ENCODE measurements at regions not wholly inside any gene's neighbourhood (a gene's known extent, or its start where the extent isn't known, plus 50 kb on each side); places are given as distances from the start of the nearest gene placed in this dataset.
"Not testable (repeated sequence)": the region's sequence is repeated elsewhere in the genome, so short reads cannot be mapped to it uniquely, and the experiment has no call there.

DNA sequence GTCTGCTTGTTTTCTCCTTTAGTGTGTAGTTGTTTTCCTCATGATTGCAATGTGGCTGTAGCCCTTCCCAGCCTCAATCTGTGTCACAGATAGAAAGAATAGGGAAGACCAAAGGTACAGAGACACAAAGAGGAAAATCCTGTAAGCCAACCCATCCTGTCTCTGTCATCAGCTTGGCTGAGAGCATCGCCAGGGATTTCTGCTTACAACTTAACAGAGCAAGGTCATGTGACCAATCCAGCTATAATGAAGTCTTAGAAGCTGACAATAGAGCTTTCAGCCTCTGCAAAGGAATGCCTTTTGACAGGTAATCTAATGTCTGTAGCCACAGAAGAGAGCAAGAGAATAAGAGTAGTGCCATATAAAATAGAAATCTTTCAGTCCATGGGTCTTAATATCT, 1598.0 kb upstream of the AGA start:
- DNase-seq: no peak

DNA sequence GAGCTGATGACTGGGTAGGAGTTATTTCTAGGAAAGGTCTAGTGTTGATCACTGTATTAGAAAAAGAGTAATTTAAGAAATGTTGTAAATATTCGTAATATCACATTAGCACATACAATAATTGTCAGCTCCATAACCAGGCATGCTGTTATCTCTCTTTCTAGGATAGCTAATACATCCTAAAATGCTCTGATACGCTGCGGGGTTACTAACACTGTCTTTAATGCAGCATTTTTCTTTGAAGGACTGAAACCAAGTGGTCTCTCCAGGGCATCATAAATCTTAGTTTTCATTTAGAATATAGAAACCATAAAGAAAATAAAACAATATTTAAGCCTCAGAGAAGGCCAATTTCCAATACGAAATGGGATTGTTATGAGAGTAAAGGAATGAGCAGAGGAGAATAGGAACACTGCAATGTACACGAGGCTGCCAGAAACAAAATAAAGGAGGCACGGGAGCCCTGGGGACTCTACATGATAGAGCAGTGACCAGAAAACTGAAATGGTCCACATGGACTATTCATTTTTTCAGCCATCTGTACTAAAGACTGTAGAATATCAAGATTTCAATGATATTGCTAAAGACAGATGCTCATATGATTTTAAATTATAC, 1606.7 kb upstream of the AGA start:
- no peak for DNase-seq

DNA sequence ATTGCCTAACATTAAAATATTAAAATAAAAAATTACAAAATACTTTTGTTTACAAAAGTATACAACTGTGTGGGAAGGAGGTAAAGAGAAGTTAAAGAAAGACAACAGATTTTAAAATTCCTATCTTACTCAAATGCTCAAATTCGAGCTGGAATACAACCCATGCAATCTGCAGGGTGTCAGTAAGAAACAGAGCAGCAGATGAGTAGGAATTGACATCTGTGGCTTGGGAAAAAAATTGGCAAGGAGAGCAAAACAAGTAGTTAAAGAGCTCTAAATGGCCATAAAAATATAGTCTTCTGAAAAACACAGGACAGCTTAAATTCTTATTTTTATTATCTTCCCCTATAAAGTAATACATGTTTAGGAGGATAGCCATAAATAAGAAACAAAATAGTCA, 1609.0 kb upstream of the AGA start:
- DNase-seq: no peak

DNA sequence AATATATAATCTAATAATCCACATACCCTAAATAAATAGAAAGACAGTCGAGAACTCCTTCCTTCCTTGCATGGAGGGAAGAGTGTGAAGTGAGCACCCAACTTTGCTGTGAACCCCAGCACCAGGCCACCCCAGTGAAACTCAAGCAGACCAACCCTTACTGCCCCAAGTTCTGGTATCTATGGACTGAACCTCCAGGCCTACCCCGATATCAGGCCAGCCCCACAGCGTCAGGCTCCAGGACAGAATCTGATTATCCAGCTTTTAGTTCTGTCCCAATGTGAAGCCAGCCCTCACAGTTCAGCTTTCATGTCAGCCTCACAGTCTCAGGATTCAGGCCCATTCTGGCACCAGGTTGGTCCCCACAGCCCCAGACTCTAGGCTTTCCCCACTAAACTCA, 1617.2 kb upstream of the AGA start:
- no peak for DNase-seq

DNA sequence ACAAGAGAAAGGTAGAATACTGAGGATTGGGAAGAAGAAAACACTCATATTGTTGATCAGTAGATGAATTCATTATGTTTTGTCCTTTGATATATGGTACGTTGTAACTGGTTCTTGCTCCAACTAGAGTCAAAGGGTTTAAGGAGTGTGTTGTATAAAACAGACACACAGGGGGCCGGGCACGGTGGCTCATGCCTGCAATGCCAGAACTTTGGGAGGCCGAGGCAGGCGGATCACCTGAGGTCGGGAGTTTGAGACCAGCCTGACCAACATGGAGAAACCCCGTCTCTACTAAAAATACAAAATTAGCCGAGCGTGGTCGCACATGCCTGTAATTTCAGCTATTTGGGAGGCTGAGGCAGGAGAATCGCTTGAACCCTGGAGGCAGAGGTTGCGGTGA, 1624.0 kb upstream of the AGA start:
- DNase-seq: not testable (repeated sequence)

DNA sequence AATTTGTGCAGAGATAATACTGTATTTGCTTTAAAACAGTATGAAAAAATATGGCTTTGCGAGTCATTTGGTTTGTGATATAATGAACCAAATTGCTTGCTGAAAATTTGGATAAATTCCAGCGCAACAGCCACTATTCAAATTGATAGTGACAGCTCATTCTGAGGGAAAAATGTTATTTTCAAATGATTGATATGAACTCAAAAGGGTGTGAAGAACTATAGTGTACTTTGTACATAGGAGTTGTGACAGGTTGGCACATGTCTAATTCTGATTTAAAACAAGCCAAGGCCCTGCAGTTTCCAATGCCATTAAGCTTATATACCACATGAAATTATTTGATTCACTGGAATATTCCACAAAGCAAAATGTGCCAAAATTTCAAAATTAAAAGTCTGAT, 1628.9 kb upstream of the AGA start:
- DNase-seq: no peak

DNA sequence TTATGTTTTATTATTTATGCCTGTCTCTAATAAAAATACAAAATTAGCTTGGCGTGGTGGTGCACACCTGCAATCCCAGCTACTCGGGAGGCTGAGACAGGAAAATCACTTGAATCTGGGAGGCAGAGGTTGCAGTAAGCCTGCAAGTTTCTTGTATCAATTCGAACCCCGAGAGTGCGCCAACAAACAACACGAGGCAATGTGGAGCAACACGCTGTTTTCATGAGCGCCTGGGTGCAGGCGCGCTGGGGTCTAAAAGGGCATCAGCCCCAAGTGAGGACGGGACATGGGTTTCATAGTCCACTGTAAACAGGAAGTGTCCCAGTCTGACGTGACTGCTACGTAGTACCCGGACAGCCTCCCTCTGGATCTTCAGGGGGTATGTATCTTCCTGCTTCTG, 1634.6 kb upstream of the AGA start:
- no peak for DNase-seq

DNA sequence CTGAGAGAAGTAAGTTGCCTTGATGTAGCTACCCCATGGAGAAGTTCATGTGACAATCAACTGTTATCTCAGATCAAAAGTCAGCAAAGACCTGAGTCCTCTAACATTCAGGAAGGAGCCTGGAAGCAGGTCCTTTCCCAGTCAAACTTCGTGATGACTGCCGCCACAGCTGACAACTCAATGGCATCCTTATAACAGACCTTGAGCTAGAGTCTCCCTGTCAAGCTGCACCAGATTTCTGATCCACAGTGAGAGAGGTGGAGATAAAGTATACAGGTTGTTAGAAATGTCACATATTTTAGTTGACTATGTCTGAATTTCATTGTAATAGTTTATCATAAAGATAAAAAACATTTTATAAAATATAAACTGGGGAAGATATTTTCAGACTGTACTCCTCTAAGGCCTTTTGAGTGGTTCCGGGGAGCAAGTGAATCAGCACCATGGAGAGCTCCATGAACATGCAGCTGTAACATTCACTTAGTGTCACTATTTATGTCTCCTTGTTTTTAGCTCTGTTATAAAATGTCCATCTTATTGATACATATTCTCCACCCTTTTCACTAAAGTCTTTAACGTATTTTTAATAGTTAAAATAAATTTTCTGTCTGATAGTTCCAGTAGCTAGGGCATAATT, 1653.5 kb upstream of the AGA start:
- no peak for DNase-seq

DNA sequence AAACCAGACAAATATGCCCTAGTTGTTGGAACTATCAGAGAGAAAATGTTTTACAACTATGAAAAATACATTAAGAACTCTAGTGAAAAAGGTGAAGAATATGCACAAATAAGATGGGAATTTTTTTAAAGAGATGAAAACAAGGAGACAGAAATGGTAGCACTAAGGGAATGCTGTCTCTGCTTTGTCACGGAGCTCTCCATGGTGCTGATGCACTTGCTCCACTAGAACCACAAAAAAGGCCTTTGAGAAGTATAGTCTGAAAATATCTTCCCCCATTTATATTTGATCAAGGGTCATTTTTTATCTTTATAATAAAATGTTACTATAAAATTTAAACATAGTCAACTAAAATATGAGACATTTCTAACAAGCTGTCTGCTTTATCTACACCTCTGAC, 1655.5 kb upstream of the AGA start:
- no peak for DNase-seq

DNA sequence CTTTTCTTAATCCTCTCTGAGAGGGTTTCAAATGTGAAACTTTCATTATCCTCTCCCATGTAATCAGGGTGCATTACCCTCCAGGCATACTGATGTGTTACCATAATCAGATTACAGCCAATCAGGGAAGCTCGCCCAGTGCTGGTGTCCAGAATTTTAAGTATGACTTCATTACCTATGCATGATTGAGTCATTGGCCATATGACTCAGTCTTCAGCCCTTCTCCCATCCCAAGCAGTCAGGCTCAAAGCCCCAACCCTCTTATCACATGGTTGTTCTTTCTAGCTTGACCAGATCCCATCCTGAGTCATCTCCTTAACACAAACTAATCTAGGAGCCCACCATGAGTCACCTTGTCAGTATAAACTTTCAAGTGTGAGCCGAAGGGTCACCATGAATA, 1668.1 kb upstream of the AGA start:
- DNase-seq: no peak

DNA sequence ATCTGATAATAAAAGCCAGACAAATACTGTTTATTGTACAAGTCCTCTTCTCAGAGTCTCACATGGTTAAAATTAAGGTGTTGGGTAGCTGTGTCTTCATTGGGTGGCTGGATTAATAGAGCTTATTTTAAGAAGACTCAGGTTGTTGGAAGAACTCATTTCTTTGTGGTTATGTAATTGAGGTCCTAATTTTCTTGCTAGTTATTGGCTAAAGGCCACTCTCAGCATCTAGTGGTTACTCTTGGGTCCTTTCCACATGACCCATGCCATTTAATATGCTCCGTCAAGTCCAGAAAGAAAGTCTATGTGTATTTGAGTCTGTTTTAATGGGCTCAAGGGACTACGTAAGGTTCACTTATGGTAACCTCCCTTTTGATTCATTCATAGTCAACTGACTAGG, 1668.6 kb upstream of the AGA start:
- DNase-seq: no peak

DNA sequence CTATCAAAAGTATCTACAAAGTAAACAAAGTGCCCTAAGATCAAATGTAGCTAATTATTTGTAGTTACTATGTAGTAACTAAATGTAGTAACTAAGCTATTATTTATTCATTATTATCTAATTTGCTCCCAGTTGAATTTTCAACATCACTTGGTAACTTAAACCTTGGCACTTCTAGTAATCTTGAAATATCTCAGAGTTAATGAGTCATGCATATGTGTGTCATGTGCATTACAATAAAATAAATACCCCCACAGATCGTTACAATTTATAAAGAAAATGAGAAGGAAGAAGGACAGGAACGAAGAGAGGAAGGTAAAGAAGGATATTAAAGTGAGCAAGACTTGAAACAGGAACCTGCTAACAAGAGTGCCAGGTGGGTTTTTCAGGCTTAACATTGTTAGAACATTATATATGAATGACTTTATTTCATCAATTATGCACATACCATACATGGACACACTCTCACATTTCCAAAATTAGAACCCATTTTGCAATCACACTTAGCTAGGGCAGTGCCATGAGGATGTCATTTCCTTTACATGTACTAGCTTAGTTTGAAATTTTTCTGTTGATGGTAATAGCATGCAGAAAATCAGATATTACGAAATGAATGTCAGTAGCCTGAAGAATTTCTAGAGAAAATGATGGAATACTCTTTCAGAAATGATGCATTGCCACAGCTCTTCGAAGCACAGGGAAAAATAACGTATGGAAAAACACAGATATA, 1670.4 kb upstream of the AGA start:
- DNase-seq: no peak

DNA sequence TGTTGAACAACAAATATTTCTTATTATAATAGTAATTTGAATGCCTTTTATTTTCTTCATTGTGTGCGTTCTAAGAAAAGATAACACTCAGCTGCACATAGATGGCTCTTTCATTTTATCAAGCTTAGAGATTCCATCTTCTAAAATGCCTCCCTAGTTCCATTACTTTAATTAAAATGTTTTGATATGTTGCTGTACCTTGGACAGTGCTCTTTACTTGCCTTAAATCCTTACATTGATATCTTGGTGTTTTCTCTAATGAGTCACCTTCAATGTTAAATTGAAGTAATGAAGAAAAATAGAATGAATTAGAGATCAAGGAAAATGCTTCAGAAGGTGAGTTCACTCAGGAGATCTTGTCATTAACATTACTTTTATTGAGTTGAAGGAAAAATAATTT, 1672.4 kb upstream of the AGA start:
- no peak for DNase-seq

DNA sequence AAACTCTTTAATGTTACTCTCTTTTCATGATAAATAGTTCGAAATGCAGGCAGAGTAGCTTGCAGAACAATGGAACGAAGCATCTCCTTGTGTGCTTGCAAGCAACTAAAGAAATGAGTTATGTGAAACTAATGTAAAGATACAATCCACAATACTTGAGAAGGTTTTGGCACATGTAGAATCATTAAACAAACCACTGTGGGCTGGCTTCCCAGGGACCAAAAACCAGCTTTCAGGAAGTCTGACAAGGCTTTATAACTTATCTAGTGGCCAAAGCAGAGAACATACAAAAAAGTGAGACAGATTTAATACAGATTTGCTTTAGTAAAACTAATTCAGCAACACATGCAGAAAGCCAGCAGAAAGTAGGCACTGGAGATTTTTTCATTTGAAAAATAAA, 1673.8 kb upstream of the AGA start:
- DNase-seq: no peak

DNA sequence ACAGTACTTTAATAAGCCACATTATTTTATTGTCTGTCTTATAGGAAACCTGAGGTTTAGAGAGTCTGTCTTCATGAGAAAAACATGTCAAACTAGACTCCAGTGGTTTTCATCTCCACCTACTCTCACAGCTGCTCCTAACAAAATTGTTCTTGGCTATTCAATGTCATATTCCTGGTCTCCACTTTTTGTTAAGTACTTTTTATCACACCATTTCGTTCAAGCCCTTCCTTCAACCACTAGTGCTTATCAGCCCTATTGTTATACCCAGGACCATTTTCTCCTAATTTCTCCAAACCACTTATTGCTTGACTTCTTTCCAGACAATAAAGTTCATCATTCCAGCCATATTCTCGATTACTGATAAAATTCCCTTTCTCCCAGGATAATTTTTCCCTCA, 1674.3 kb upstream of the AGA start:
- no peak for DNase-seq

DNA sequence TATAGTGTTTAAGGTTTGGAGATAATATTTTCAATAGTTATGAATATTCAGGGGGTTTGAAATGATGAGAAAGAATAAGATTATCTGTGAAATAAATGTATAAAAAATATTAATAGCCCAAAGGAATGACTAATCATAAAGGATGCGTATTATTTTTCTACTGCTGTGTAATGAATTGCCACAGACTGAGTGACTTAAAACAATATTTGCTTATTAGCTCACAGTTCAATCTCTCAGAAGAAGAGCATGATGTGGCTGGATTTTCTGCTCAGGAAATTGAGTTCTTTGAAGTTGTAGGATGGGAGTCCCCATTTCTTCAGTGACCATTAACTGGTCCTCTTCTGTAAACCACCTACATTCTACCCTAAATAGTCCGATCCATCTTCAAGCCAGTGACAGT, 1680.8 kb upstream of the AGA start:
- DNase-seq: no peak

DNA sequence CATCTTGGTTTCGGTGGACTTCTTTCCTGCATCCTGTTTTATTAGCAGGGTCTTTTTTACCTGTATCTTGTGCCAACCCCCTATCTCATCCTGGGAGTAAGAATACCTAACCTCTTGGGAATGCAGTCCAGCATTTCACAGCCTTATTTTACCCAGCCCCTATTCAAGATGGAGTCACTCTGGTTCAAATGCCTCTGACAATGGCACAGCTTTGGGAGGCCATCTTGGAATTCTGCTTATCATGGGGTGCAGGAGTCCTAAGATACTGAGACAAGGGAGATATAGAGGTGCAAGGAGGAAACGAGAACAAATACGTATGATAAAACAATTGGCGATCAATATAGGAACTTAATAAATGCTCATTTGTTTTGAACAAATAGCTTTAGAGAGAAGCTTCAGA, 1682.2 kb upstream of the AGA start:
- no peak for DNase-seq

DNA sequence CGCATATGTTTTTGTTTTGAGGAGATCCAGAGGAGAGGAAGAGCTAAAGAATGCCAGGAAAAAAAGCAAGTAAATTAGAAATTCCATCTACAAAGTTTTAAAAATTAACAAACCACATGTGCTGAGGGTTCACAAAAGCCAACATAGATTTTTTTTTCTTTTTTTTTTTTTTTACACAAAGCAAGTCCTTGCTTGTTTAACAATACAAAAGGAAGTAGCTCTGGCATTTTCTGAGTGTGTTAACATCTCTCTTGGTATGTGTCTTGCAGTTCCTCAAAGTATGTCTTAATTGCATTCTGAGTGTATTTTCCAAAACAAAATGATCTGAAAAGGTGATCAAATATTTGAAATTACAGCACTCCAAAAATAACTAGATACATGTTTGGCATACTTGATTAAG, 1682.7 kb upstream of the AGA start:
- DNase-seq: no peak

DNA sequence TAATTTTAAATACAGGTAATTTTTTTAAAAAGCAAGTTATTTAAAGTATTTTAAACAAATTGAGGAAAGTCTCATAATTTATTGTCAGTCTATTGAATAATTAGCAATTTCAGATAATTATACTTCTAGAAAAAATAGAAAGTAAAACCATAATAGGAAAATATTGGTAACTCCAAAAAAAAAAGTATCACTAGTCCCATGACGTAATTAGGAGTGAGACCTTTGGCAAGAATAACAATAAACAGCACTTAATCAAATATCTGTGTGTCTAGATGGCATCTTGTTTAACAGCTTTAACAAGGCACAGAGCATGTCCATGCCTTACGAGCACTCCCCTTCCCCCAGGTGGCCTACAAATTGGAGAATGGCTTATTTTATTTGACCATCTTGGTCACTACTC, 1683.6 kb upstream of the AGA start:
- DNase-seq: no peak

DNA sequence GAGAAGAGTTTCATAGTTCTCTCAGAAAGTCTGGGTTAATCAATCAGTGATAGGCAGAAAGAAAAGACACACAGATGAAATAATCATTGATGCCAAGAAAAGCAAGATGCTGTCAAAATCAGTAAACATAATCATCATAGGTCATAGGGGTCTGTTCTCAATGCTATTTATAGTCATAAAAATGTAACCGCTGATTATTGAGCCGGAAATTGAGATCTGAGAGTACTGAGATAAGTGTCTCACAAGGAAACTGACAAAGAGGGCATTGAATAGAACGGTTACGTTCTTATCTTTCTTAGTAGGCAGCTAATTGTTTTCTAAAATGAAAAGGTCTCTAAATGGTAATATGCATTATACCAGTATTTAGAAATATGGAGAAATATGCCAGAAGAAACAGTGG, 1686.1 kb upstream of the AGA start:
- DNase-seq: no peak

DNA sequence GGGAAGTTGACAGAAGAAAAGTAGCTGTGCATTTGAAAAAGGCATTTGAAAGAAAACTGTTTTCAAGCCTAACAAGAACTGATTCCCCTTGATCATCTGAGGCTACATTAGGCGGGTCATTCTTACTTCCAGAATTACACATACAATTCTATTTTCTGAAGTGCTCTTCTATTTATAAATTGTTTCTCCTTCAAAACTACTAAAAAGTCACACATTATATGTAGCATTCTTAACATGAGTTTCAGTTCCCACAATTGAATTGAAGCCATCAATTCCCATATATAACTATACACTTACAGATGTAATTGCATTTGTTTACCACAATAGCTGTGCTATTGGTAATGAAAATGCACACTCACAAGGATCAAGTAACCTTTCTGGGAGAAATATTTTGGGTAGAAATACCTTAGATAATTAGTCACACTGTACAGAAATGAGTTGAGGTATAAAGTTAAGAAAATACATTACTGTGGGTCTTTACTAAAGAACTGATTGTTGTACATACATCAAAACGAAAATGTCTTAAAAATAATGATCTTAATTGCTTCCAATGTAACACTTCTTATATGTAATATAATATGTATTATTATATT, 1688.0 kb upstream of the AGA start:
- DNase-seq: no peak

DNA sequence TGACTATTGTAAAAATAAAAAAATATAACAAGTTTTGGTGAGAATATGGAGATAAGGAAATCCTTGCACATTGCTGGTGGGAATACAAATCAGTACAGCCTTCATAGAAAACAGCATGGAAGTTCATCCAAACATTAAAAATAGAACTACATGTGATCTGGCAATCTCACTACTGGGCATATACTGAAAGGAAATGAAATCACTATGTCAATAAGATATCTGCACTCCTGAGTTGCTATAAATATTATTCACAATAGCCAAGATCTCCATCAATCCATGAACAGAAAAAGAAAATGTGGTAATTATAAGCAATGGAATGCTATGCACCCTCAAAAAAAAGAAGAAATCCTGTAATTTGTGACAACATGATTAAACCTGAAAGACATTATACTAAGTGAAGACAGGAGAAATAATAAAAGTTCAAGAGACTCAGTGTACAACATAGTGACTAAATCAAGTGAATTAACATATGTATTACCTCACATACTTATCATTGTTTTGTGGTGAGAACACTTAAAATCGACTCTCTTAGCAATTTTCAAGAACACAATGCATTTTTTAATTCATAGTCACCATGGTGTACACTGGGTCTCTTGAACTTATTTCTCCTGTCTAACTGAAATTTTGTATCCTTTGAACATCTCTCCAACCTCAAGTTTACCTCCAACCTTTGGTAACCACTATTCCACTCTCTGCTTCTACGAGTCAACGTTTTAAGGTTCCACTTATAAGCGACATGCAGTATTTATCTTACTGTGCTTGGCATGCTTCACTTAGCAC, 1703.7 kb upstream of the AGA start:
- no peak for DNase-seq

DNA sequence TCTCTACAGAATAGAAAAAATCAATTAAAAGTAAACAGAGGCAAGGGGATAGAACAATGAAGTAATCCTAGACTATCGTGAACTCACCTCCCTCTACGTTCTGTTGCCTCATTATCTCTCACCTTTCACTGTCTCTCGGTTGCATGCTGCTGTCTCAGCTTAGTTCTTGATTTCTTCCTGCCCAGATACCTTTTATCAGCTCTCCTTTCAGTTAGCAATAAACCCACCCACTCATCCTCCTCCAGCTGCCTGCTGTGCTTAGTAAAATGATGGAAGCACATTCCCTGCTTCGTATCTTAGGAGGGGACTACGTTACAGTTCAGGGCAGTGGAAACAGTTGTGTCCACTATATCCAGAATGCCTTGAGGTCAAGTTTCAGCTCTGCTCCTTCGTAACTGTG, 1709.5 kb upstream of the AGA start:
- no peak for DNase-seq

DNA sequence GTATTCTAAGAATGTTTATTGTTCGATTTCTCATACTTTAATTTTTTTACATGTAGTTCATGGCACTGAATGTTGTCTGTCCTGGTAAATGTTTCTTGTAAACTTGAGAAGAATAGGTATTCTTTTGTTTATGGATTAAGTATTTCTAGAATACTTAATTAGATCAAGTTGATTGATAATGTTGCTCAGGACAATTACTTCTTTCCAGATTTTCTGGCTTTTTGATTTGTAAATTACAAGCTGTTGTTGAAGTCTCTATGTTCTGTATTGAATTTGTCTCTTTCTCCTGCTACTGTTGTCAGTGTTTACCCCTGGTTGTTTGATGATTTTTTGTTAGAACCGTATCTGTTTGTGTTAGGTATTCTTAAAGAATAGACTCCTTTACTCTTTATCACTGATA, 1720.9 kb upstream of the AGA start:
- DNase-seq: no peak

All from bone marrow (tissue), 2 donors.